GM23248 (cell line): ENCODE measurements at regions not wholly inside any gene's neighbourhood (a gene's known extent, or its start where the extent isn't known, plus 50 kb on each side); places are given as distances from the start of the nearest gene placed in this dataset.

Experiments used
- EZH2 ChIP-seq: fragments of 200-600 bp; sonication (generic); IDR thresholded peaks from 2 replicates; pipeline ENCODE4 v1.6.1; 2018; ENCODE audit warnings: antibody characterized with exemption, mild to moderate bottlenecking; ENCODE audit not compliant: insufficient read depth, poor library complexity, severe bottlenecking
- EZH2phosphoT487 ChIP-seq: fragments of 200-600 bp; sonication (generic); IDR thresholded peaks from 2 replicates; pipeline ENCODE4 v1.6.1; 2018; ENCODE audit warnings: antibody characterized with exemption, moderate library complexity, mild to moderate bottlenecking, low read depth; ENCODE audit not compliant: insufficient read depth

DNA sequence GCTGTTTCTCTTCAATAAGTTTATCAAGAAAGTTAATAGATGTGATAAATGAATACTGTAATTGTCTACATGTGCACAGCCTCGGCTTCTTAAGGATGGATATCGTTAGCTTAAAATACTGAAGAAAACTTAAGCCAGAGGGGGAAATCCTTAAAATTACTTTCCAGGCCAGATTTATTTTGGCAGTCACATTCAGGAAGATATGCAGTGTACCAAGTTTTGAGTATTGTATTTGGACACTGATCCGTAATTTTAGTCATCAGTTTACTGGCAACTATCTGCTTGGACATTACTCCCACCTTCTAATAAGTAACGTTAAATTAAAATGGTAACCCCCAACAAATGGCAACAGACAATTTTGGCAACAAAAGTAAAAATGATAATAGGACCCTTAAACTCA lies 770.0 kb upstream of the ZEB2 start:
- TF ChIP-seq EZH2phosphoT487 (no peak), EZH2 (no peak)
